SK-N-SH (cell line): ENCODE measurements at regions not wholly inside any gene's neighbourhood (a gene's known extent, or its start where the extent isn't known, plus 50 kb on each side); places are given as distances from the start of the nearest gene placed in this dataset.

Experiments used
- CTCF ChIA-PET: fragments of 300-600, 350-600 bp; formaldehyde crosslinking; extraction: SDS; loops from one replicate; lab custom pipeline; 2021; lab: Yijun Ruan, JAX
- POLR2A ChIA-PET: fragments of 350-600 bp; sonication (Branson Sonifier 250); formaldehyde crosslinking; extraction: SDS; loops from one replicate; lab custom pipeline; 2020; ENCODE audit warnings: antibody characterized with exemption, inconsistent platforms; lab: Yijun Ruan, JAX
- DNase-seq: peaks from one replicate; pipeline ENCODE4 v3.0.0; 2012
- H2AFZ ChIP-seq: fragments of 200-600 bp; sonication (generic); 2 replicates; pipeline ENCODE4 v1.8.1; 2016; ENCODE audit warnings: antibody characterized with exemption, mild to moderate bottlenecking, low read depth
- H3F3A ChIP-seq: fragments of 200-600 bp; sonication (generic); replicated peaks from 2 replicates; pipeline ENCODE3; 2016; ENCODE audit warnings: antibody characterized with exemption, mild to moderate bottlenecking; ENCODE audit not compliant: insufficient read depth
- H3K27ac ChIP-seq, 2 experiments: fragments of 200-500 bp in 1 of 2; fragments of 200-600 bp in 1 of 2; sonication (Bioruptor generic) in 1 of 2; sonication (generic), shearing (Covaris generic) in 1 of 2; 2 replicates each; pipeline versions ENCODE4 v1.5.1 to v1.6.1; 2014 to 2016; ENCODE audit warnings: low read depth in 2 of 2, inconsistent platforms in 1 of 2, low read length in 1 of 2, mild to moderate bottlenecking in 1 of 2, mixed read lengths in 1 of 2
- H3K27me3 ChIP-seq: fragments of 200-600 bp; sonication (generic), shearing (Covaris generic); 2 replicates; pipeline ENCODE4 v1.6.1; 2016; ENCODE audit warnings: mixed run types; ENCODE audit not compliant: insufficient read depth
- H3K36me3 ChIP-seq, 2 experiments: fragments of 200-500 bp in 1 of 2; fragments of 200-600 bp in 1 of 2; sonication (Bioruptor generic) in 1 of 2; sonication (generic) in 1 of 2; replicated peaks in 1 of 2; 2 replicates each; pipeline versions ENCODE3 to v1.5.1; 2014 to 2016; ENCODE audit warnings: low read length in 1 of 2, mild to moderate bottlenecking in 1 of 2; ENCODE audit not compliant: insufficient read depth in 2 of 2, control insufficient read depth in 1 of 2
- H3K4me1 ChIP-seq, 2 experiments: fragments of 200-500 bp in 1 of 2; fragments of 200-600 bp in 1 of 2; sonication (Bioruptor generic) in 1 of 2; sonication (generic), shearing (Covaris generic) in 1 of 2; 2 replicates each; pipeline versions ENCODE4 v1.5.1 to v1.6.1; 2014 to 2016; ENCODE audit warnings: low read depth in 1 of 2, low read length in 1 of 2, mixed run types in 1 of 2; ENCODE audit not compliant: insufficient read depth in 2 of 2, control insufficient read depth in 1 of 2
- H3K4me2 ChIP-seq: fragments of 200-600 bp; sonication (generic), shearing (Covaris generic); 2 replicates; pipeline ENCODE4 v1.6.1; 2017; ENCODE audit warnings: mixed run types
- H3K4me3 ChIP-seq, 2 experiments: fragments of 200-500 bp in 1 of 2; fragments of 200-600 bp in 1 of 2; sonication (Bioruptor generic) in 1 of 2; sonication (generic), shearing (Covaris generic) in 1 of 2; 2 replicates each; pipeline versions ENCODE4 v1.5.1 to v1.8.1; 2014 to 2016; ENCODE audit warnings: low read depth in 2 of 2, inconsistent platforms in 1 of 2, low read length in 1 of 2, mild to moderate bottlenecking in 1 of 2, mixed read lengths in 1 of 2, moderate library complexity in 1 of 2
- H3K79me2 ChIP-seq: fragments of 200-600 bp; sonication (generic); 2 replicates; pipeline ENCODE4 v1.8.1; 2017; ENCODE audit warnings: mild to moderate bottlenecking; ENCODE audit not compliant: insufficient read depth
- H3K9ac ChIP-seq: fragments of 200-600 bp; sonication (generic); 2 replicates; pipeline ENCODE4 v1.6.1; 2017; ENCODE audit warnings: mixed run types
- H3K9me2 ChIP-seq: fragments of 200-600 bp; sonication (generic); 2 replicates; pipeline ENCODE4 v1.6.1; 2017; ENCODE audit warnings: mixed run types
- H3K9me3 ChIP-seq: fragments of 200-600 bp; sonication (generic); 2 replicates; pipeline ENCODE4 v1.6.1; 2017; ENCODE audit warnings: mixed run types, mild to moderate bottlenecking, moderate library complexity
- H4K20me1 ChIP-seq: fragments of 200-600 bp; sonication (generic); 2 replicates; pipeline ENCODE4 v1.6.1; 2017; ENCODE audit warnings: mild to moderate bottlenecking, mixed run types; ENCODE audit not compliant: insufficient read depth
- CHD2 ChIP-seq: fragments of 150-350 bp; IDR thresholded peaks from 2 replicates; pipeline ENCODE4 v1.6.1; 2018; ENCODE audit warnings: low read length; ENCODE audit not compliant: partially characterized antibody
- EZH2phosphoT487 ChIP-seq: fragments of 200-600 bp; sonication (generic); IDR thresholded peaks from 2 replicates; pipeline ENCODE4 v1.6.1; 2017; ENCODE audit warnings: low read depth, mixed run types, mild to moderate bottlenecking, antibody characterized with exemption, moderate library complexity, borderline replicate concordance
- GABPA ChIP-seq: IDR thresholded peaks from 2 replicates; pipeline ENCODE4 v1.4.0; 2012; ENCODE audit warnings: low read depth, mild to moderate bottlenecking
- IRF3 ChIP-seq: fragments of 150-350 bp; IDR thresholded peaks from 2 replicates; pipeline ENCODE4 v1.6.1; 2016; ENCODE audit warnings: mild to moderate bottlenecking, low read depth, low read length
- MAX ChIP-seq: IDR thresholded peaks from 2 replicates; pipeline ENCODE4 v1.4.0; 2012; ENCODE audit warnings: low read depth
- NFIC ChIP-seq: IDR thresholded peaks from 2 replicates; pipeline ENCODE4 v1.4.0; 2012; ENCODE audit warnings: borderline replicate concordance
- RAD21 ChIP-seq: IDR thresholded peaks from 2 replicates; pipeline ENCODE4 v1.6.1; 2012; ENCODE audit warnings: mild to moderate bottlenecking, low read length
- REST ChIP-seq: IDR thresholded peaks from 2 replicates; pipeline ENCODE4 v1.6.1; 2012; ENCODE audit warnings: mild to moderate bottlenecking, low read depth, low read length, moderate library complexity
- SIN3A ChIP-seq: IDR thresholded peaks from 2 replicates; pipeline ENCODE4 v1.6.1; 2012; ENCODE audit warnings: low read depth, mild to moderate bottlenecking, low read length, moderate library complexity, borderline replicate concordance
- TAF1 ChIP-seq: IDR thresholded peaks from 2 replicates; pipeline ENCODE4 v1.6.1; 2012; ENCODE audit warnings: low read depth, mild to moderate bottlenecking, low read length, moderate library complexity, borderline replicate concordance
- TCF12 ChIP-seq: IDR thresholded peaks from 2 replicates; pipeline ENCODE4 v1.4.0; 2012
- TEAD4 ChIP-seq: IDR thresholded peaks from 2 replicates; pipeline ENCODE4 v1.4.0; 2012; ENCODE audit warnings: mild to moderate bottlenecking, borderline replicate concordance; ENCODE audit not compliant: insufficient read depth
- USF2 ChIP-seq: fragments of 150-350 bp; IDR thresholded peaks from 2 replicates; pipeline ENCODE4 v1.6.1; 2017; ENCODE audit warnings: antibody characterized with exemption, low read length, low read depth, borderline replicate concordance
- WGBS: methylation state at CpG from one replicate; pipeline ENCODE4 v1.1.6; 2017; ENCODE audit warnings: low lambda C conversion rate; 5-methylcytosine and 5-hydroxymethylcytosine counted together

- H3K9ac ChIP-seq = no peak overlapping the region
- peaks cover 2 to 4% of the 10 kb centered on the region in 2 experiments; a peak in 3 of 4 replicates for H3K4me1 ChIP-seq
- no peak overlapping the region for H3K4me3 ChIP-seq
- no peak overlapping the region; the same call in 1 of the 2 replicates for H2AFZ ChIP-seq
- ChIA-PET POLR2A (no interaction called here), CTCF (interaction anchor here (0.7 to 2.3 kb wide), 3 partner anchors 77 to 955 kb away, joined by 3 to 6 read pairs (median 3); no protein-coding TSS in a partner anchor)
- DNase-seq = no peak
- H3K79me2 ChIP-seq = no peaks in the 10 kb centered on the region
- H4K20me1 ChIP-seq = no peaks in the 10 kb centered on the region
- peak overlapping the region in 1 of 2 experiments; percentile 28; a peak in 1 of 4 replicates for H3K27ac ChIP-seq
- 60% methylated on average over 2 of the region's 2 CpGs for WGBS
- no peak overlapping the region for H3K4me2 ChIP-seq
- H3K27me3 ChIP-seq = no peaks in the 10 kb centered on the region
- peaks cover 10% of the 10 kb centered on the region for H3F3A ChIP-seq
- no peaks in the 10 kb centered on the region for H3K9me3 ChIP-seq
- H3K9me2 ChIP-seq = no peaks in the 10 kb centered on the region
- no peak for TF ChIP-seq MAX
- TF ChIP-seq REST = no peak
- no peak for TF ChIP-seq GABPA
- TF ChIP-seq TCF12 = no peak
- TF ChIP-seq NFIC = no peak
- TF ChIP-seq EZH2phosphoT487 = no peak
- no peak for TF ChIP-seq CHD2
- no peak for TF ChIP-seq SIN3A
- TF ChIP-seq TAF1 = no peak
- TF ChIP-seq TEAD4 = no peak
- TF ChIP-seq IRF3 = no peak
- TF ChIP-seq RAD21 = no peak
- TF ChIP-seq USF2 = no peak
- no peaks in the 10 kb centered on the region for H3K36me3 ChIP-seq
These were observed 251.0 kb upstream of the STARD13 start for GRCh38 chr13:33536601-33537000.
